GM18867 (cell line): ENCODE measurements at regions not wholly inside any gene's neighbourhood (a gene's known extent, or its start where the extent isn't known, plus 50 kb on each side); places are given as distances from the start of the nearest gene placed in this dataset.
"Not testable (repeated sequence)": the region's sequence is repeated elsewhere in the genome, so short reads cannot be mapped to it uniquely, and the experiment has no call there.

Experiments
- ATAC-seq: cut with Tn5 transposase; IDR thresholded peaks from one replicate; pipeline ENCODE4 v1.9.1; 2021; ENCODE audit warnings: mild to moderate bottlenecking, moderate library complexity; ENCODE audit not compliant: unreplicated experiment

GRCh38 chr1:209080170-209080781 is 503.2 kb upstream of the CAMK1G start:
- ATAC-seq = no peak

- ATAC-seq = peak; percentile 96
Measured at GRCh38 chr1:209086486-209087192, 496.9 kb upstream of the CAMK1G start.

- no peak for ATAC-seq
Measured at GRCh38 chr1:209094384-209094783, 489.1 kb upstream of the CAMK1G start.

DNA sequence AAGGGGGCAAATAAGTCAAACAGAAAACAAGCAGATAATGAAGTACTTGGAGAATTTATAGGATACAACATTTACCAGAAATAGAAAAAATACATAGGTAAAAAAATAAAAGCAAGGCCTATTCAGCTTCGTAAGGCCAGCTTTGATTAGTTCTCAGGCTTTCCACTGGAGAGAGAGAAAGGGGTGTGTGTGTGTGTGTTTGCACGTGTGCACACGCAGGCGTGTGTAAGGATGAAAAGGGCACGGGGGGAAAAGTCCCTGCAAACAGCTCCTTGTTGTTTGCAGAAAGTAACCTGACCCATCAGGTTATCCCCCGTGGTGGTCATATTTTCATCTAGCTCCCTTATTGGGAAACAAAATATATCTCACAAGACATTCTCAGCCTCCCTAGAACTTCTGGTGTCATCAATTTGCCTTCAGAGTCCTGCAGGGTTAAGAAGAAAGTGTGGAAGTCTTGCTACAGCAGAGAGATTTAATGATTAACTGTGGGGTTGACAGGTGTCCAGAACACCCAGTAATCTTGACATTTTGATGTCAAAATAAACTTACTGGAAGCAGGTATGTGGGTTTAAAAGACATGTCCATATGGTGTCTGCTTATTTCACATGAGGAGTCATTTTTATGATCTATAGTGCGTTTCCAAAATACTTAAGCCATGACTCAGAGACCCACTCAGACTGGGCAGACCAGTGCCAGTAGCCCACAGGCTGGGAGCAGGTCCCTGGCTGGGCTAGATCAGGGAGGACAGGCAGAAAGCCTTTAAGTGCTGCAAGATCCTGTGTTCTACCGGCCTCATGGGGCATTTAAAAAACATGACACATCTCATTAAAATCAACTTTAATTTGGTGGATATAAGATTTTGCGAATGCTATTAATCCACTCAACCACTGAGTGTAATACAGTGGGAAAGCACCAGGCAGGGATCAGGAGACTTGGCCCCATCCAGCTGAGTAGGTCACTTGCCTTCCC is 487.6 kb upstream of the CAMK1G start:
- ATAC-seq = peak; percentile 40

DNA sequence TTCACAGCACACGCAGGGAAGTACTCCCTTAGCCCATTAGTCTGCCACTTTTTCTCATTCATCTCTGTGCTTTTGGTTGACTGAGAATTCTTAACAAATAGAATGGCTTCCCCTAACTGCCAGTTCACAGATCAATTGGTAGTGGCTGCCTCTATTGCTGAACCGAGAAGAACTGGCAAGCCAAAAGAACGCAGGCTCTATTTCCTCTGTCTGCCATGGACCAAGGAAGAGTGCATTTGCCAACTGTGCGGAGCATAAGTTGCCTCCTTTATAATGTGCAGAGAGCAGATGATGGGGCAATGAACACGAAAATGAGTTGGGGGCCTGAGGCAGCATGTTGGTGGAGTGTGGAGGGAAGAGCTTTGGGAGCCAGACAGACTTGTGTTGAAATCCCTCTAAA is 483.1 kb upstream of the CAMK1G start:
- ATAC-seq = no peak

DNA sequence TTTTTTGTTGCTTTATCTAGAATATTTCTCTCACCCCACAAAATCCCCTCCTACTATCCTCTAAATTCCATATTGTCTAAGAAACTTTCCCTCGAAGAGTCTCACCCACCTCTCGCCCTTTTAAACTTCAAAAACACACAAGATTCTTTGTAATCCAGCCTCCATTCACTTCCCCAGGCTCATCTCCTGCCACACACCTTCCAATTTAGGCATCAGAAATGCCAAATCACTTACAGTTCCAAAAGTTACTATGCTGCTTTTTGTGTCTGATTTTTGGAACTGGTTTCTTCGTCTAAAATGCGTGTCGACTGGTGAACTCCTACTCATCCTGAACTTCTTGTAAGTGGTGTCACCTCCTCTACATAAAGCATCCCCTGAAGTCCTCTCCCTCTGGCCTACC is 482.4 kb upstream of the CAMK1G start:
- ATAC-seq = no peak

DNA sequence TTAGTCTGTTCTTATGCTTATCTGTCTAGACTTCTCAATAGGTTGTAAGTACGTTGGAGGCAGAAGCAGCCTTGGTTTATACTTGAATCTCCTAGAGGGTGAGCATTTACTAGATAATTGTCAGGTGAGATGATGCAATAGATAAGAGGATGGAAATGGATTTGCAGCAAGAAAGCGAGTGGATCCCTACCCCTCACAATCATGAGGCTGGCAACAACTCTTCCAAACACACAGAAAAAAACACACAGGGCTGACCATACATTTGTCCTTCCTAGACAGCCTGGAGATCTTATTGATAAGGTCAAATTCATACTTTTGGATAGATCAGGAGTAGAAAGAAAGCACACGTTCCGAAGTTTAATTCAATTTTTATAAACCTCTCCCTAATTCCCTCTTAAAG is 481.4 kb upstream of the CAMK1G start:
- ATAC-seq = no peak

DNA sequence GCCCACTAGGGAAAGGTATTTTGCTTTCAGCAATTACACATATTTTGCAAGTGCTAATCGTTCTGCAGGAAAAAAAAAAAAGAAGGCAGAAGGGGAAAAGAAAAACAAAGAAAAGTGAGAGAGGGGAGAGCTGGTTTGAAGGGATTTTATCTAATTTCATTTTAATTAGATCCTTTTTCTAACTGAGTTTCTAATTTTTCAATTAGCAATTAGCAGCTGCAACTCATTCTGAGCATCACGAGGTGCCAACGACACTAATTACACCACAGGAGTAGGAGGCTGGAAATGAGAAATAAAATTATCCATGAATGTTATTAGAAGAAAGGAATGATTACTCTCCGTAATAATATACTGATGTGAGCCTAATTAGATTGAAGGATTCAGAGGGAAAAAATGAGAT is 481.0 kb upstream of the CAMK1G start:
- no peak for ATAC-seq

- ATAC-seq = peak; percentile 42
Measured at GRCh38 chr1:209103092-209103491, 480.4 kb upstream of the CAMK1G start.

DNA sequence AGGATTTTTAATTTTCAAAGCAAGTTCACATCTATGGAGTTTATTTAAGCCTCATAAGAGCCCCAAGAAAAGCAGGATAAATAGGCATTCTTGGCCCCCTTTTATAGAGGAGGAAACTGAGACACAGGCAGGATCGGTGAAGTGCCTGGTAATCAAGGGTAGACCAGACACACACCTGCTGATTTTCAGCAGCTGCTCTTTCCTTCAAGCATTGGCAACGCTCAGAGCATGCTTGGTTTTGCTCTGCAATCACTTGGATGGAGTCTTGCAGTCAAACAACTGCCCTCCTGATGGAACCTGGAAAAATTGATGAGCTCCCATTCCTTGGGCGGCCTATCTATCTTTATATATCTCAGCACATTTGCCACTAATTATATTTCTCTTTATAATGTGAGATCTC is 478.9 kb upstream of the CAMK1G start:
- no peak for ATAC-seq

DNA sequence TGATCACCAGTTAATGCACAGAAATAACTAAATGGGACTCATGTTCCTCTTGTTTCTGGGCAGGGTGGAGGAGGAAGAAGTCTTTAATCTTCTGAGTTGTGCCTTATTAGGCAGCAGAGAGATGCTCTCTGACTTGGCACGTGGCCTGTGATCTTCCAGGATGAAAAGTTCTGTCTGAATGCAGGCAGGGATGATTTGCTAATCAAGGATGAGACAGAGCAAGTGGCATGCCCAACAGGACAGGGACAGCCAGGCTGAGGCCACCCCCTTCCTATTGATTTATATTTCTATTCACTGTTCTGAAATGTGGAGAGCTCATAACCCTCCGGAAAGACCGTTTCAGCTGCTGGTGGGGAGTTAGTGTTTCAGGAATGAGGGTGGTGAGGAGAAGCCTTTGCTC is 477.8 kb upstream of the CAMK1G start:
- no peak for ATAC-seq

- no peak for ATAC-seq
Measured at GRCh38 chr1:209106237-209106741, 477.2 kb upstream of the CAMK1G start.

GRCh38 chr1:209106861-209107260 is 476.7 kb upstream of the CAMK1G start:
- ATAC-seq = no peak

DNA sequence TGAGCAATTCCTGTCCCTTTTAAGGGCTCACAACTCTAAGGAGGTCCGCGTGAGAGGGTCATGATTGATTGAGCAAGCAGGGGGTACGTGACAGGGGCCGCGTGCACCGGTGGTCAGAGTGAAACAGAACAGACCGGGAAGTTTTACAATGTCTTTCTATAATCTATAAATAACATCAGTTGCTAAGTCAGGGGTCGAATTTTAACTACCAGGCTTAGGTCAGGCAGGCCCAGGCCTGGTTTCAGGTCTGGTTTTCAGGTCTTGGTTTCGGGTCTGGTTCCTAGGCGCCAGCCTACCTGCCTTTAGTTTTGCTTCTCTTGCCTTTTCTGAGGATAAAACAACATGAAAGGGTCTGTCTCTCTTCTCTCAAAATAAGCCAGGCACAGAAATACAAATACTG is 476.0 kb upstream of the CAMK1G start:
- peak; percentile 64 for ATAC-seq

- ATAC-seq = no peak
Measured at GRCh38 chr1:209109001-209109785, 474.3 kb upstream of the CAMK1G start.

DNA sequence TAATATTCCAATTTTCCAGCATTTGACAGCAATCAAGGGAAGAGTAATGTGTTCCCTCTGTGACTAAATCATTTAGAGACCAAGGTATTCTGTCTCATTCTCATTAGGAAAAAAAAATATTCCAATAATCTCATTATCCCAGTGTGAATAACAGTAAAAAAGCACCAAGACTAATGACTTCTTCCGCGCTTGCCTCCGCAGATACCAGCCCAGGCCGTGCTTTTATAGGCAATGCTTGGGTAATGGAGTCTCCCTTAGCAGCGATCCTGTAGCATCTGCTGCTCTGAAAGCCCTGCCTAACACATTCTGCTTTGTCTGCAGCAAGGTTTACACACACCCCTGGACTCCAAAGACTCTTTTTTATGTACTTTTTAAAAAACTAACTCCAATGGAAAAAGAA is 470.0 kb upstream of the CAMK1G start:
- no peak for ATAC-seq

GRCh38 chr1:209116705-209117104 is 466.8 kb upstream of the CAMK1G start:
- no peak for ATAC-seq

- ATAC-seq = no peak
Measured at GRCh38 chr1:209123601-209124000, 459.9 kb upstream of the CAMK1G start.

- ATAC-seq = not testable (repeated sequence)
Measured at GRCh38 chr1:209129091-209129490, 454.4 kb upstream of the CAMK1G start.

- no peak for ATAC-seq
Measured at GRCh38 chr1:209130886-209131285, 452.6 kb upstream of the CAMK1G start.
